Large intestine (tissue), 3 donors: ENCODE measurements at regions not wholly inside any gene's neighbourhood (a gene's known extent, or its start where the extent isn't known, plus 50 kb on each side); places are given as distances from the start of the nearest gene placed in this dataset.

ENCODE experiments used
- DNase-seq, 2 donors: peaks; one replicate each; pipeline versions ENCODE4 v3.0.0 to v3.0.0-alpha.2; 2013
- H3K27ac ChIP-seq: one replicate; pipeline ENCODE4 v1.5.1; 2013; ENCODE audit warnings: low read length
- H3K27me3 ChIP-seq: 2 replicates; pipeline ENCODE4 v1.6.1; 2013; ENCODE audit warnings: low read length; ENCODE audit not compliant: control insufficient read depth, insufficient read depth
- H3K36me3 ChIP-seq: 2 replicates; pipeline ENCODE4 v1.6.1; 2013; ENCODE audit warnings: low read length; ENCODE audit not compliant: control insufficient read depth, insufficient read depth
- H3K4me1 ChIP-seq: one replicate; pipeline ENCODE4 v1.6.1; 2013; ENCODE audit warnings: low read length; ENCODE audit not compliant: control insufficient read depth, insufficient read depth
- H3K4me3 ChIP-seq: one replicate; pipeline ENCODE4 v1.5.1; 2013; ENCODE audit warnings: low read length
- H3K9me3 ChIP-seq: one replicate; pipeline ENCODE4 v1.6.1; 2013; ENCODE audit warnings: mild to moderate bottlenecking, low read depth, low read length, moderate library complexity; ENCODE audit not compliant: control insufficient read depth
- WGBS: methylation state at CpG from one replicate; pipeline ENCODE4 v1.1.5; 2013; ENCODE audit warnings: low lambda C conversion rate; ENCODE audit not compliant: insufficient coverage; 5-methylcytosine and 5-hydroxymethylcytosine counted together

DNA sequence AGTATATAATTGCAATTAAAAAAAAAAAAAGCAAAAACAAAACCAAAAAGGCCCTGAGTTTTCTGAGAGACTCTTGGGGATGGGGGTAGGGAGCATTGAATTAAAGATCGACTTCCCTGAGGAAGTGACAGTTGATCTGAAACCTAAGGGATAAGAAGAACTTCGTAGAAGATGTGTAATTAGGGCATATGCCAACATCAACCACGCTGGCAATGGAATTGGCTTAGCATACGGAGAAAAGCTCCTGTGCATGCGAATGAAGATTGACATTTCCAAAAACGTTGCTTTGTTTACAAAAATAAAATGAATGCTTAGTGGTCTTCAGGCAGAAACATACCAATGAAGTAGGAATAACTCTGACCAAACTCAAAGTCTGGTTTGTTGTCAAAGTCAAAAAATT lies 307.6 kb upstream of the ZNF521 start:
- no peaks in the 10 kb centered on the region for H3K4me1 ChIP-seq
- no peaks in the 10 kb centered on the region for H3K36me3 ChIP-seq
- DNase-seq = no peak
- WGBS = 100% methylated on average over 2 of the region's 6 CpGs
- no peaks in the 10 kb centered on the region for H3K9me3 ChIP-seq
- no peak overlapping the region for H3K4me3 ChIP-seq
- H3K27ac ChIP-seq = no peak overlapping the region
- no peaks in the 10 kb centered on the region for H3K27me3 ChIP-seq

DNA sequence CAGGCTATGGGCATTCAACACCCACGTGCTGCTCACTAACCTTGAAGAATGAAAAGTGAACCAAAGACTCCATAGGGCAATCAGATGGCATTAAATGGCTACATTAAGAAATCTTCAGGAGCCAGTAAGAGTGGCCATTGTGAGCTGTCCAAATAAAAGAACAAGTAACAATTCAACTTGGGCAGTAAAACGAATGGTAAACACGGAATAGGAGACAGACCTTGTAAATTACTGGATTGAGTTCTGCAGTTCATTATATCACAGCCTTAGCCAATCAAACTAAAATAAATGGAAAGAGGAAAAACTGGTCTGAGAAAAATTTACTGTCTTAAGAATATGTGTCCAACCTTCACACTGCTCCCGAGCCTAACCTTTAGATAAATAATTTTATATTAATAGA lies 306.5 kb upstream of the ZNF521 start:
- Histone ChIP-seq H3K36me3 (no peaks in the 10 kb centered on the region), H3K4me1 (no peaks in the 10 kb centered on the region), H3K4me3 (no peak overlapping the region), H3K9me3 (no peaks in the 10 kb centered on the region), H3K27ac (no peak overlapping the region), H3K27me3 (no peaks in the 10 kb centered on the region)
- 29% methylated on average over 2 of the region's 4 CpGs for WGBS
- no peak for DNase-seq

DNA sequence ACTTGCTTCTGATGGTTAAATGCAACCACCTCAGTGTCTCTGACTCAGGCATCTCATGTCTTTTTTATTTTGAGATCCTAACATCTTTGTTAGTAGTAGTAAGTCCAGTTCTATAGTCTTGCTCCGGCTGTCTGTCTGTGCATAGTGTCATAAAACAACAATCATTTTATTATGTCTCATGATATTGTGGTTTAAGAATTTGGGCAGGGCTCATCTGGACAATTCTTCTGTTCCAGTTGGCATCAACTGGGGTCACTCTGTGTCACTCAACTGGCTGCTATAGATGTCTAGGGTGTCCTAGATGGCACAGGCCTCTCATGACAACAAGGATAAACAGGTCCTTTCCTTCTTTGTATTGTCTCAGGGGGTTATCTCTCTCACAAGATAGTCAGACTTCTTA lies 299.6 kb upstream of the ZNF521 start:
- no peaks in the 10 kb centered on the region for H3K36me3 ChIP-seq
- no peak overlapping the region for H3K27ac ChIP-seq
- DNase-seq = no peak
- H3K4me1 ChIP-seq = no peaks in the 10 kb centered on the region
- H3K27me3 ChIP-seq = no peaks in the 10 kb centered on the region
- no peak overlapping the region for H3K4me3 ChIP-seq
- H3K9me3 ChIP-seq = no peaks in the 10 kb centered on the region
- no CpG with 5 or more reads among the region's 1 CpG for WGBS

DNA sequence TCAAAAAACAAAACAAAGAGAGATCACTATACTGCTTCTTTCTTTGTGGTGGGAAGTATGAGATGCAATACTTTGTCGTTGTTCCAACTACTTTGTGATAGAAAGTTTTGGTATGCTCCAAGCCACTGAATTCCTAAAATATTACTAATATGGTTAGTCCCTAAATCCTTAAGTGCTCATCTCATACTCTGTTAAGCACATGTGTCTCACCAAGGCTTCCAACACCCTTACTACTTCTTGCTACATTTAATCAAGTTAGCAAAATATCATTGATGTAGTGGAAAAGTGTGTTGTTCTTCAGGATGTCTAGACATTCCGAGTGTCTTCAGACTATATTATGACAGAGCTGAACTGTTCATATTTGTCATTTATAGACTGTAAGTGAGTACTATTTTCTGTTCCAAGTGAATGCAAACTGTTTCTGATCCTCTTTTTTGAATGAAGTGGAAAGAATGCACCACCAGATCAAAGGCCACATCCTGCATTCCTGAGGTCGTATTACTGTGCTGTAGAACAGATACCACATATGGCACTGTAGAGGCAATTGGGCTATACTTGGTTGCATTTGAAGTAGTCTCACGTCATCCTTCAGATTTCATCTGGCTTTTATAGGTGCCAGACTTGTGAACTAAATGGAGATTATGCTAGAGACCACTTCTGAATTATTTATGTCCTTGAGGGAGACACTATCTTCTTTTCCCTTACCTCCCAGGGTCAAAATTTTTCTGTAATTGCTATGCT lies 298.4 kb upstream of the ZNF521 start:
- H3K36me3 ChIP-seq = no peaks in the 10 kb centered on the region
- WGBS = no CpG with 5 or more reads among the region's 4 CpGs
- no peaks in the 10 kb centered on the region for H3K9me3 ChIP-seq
- H3K27me3 ChIP-seq = no peaks in the 10 kb centered on the region
- no peak overlapping the region for H3K4me3 ChIP-seq
- H3K4me1 ChIP-seq = no peaks in the 10 kb centered on the region
- no peak for DNase-seq
- H3K27ac ChIP-seq = no peak overlapping the region

DNA sequence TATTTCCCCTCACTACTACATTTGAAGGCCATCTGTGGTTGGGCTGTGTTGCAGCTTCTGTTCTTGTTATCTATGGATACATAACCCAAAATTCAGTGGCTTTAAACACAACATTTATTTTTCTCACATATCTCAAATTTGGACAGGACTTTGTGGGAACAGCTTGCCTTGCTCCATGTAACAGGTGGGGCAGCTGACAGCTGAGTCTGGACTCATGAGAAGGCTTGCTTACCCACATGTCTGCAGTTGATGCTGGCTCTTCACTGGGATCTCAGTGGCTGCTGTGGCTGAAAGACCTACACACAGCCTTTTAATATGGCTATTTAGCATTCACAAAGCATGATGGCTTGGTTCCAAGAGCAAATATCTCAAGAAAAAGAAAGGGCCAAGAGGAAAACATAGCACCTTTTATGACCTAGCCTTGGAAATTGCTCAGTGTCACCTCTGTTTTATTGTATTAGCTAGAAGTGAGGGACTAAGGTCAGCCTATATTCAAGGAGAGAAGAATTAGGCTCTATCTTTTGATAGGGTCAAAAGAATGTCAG lies 296.8 kb upstream of the ZNF521 start:
- DNase-seq = no peak
- H3K4me3 ChIP-seq = no peak overlapping the region
- H3K9me3 ChIP-seq = no peaks in the 10 kb centered on the region
- no peaks in the 10 kb centered on the region for H3K4me1 ChIP-seq
- no peaks in the 10 kb centered on the region for H3K36me3 ChIP-seq
- H3K27me3 ChIP-seq = no peaks in the 10 kb centered on the region
- H3K27ac ChIP-seq = no peak overlapping the region

DNA sequence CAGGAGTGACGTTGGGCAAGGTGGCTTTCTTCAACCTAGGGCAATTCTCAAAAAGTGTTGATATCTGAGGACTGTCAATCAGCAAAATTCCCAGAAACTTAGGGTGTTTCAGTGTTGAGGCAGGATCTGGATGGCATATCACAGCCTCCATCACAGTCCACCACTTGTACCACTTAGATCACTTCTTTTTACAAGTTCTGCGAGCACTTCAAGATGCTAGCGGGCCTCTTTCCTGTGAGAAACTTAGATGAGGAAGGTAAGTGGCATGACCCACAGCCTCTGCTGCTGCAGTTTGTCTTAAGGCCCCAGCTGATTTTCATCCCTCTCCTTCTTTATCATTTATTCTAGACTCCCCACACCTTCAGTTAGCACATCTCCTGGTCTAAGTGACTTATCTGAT lies 295.4 kb upstream of the ZNF521 start:
- Histone ChIP-seq H3K27ac (no peak overlapping the region), H3K9me3 (no peaks in the 10 kb centered on the region), H3K4me1 (no peaks in the 10 kb centered on the region), H3K36me3 (no peaks in the 10 kb centered on the region), H3K4me3 (no peak overlapping the region), H3K27me3 (no peaks in the 10 kb centered on the region)
- WGBS = no CpG with 5 or more reads among the region's 3 CpGs
- no peak for DNase-seq

DNA sequence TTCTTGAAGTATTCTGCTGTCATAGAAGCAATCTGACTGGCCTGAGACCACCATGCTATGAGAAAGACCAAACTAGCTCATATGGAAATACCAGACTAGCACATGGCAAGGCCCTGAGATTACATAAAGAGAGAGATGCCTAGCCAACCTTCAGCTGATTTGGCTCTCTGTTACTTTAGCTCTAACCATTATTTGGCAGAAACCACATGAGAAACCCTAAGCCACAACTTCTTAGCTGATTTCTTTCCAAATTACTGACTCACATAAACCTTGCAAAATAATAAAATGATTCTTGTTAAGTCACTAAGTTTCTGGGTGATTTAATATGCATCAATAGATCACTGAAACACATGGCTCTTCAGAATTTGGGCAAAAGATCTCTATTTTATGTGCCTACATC lies 295.0 kb upstream of the ZNF521 start:
- no peak overlapping the region for H3K4me3 ChIP-seq
- no peaks in the 10 kb centered on the region for H3K4me1 ChIP-seq
- no peak for DNase-seq
- H3K27me3 ChIP-seq = no peaks in the 10 kb centered on the region
- no peaks in the 10 kb centered on the region for H3K36me3 ChIP-seq
- no peaks in the 10 kb centered on the region for H3K9me3 ChIP-seq
- no peak overlapping the region for H3K27ac ChIP-seq

DNA sequence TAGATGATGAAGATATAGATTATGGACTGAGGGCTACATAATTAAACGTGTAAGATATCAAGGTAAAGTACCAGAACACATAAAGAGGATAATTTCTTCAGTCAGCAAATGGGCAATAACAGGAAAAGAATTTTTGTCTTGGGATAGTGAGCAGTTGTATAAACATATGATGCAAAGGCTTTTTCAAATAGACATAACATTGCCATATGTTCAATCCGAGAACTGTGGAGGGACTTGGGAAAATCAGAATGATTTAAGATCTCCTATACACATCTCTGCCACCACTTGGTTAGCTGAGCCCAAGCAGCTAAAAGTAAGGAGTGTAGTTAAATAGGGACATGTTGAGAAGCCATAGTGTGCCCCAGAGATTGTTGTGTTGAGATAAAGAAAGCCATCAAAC lies 287.6 kb upstream of the ZNF521 start:
- Histone ChIP-seq H3K27ac (no peak overlapping the region), H3K4me1 (no peaks in the 10 kb centered on the region), H3K9me3 (no peaks in the 10 kb centered on the region), H3K4me3 (no peak overlapping the region), H3K36me3 (no peaks in the 10 kb centered on the region), H3K27me3 (no peaks in the 10 kb centered on the region)
- DNase-seq = no peak
- 71% methylated on average over 1 of the region's 2 CpGs for WGBS

DNA sequence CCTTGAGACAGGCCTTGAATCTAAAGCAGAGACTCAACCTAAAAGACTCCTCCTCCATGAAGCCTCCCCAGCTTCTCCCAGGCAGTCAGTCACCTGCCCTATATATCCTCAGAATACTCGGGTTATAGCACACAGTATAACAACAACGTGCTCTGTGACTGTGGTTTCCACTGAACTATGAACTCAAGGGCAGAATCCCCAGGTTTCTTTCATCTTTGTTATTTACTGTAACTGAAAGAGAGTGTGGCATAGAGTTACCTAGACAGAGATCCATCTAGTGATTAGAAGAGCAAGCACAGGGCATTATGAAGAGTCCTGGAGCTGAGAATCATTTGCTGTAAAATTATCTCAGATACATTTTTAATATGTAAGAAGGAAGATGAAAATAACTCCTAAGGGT lies 281.6 kb upstream of the ZNF521 start:
- H3K9me3 ChIP-seq = no peaks in the 10 kb centered on the region
- H3K4me3 ChIP-seq = no peak overlapping the region
- H3K4me1 ChIP-seq = no peaks in the 10 kb centered on the region
- 60% methylated on average over 1 of the region's 2 CpGs for WGBS
- no peak for DNase-seq
- no peaks in the 10 kb centered on the region for H3K36me3 ChIP-seq
- H3K27ac ChIP-seq = no peak overlapping the region
- no peaks in the 10 kb centered on the region for H3K27me3 ChIP-seq

DNA sequence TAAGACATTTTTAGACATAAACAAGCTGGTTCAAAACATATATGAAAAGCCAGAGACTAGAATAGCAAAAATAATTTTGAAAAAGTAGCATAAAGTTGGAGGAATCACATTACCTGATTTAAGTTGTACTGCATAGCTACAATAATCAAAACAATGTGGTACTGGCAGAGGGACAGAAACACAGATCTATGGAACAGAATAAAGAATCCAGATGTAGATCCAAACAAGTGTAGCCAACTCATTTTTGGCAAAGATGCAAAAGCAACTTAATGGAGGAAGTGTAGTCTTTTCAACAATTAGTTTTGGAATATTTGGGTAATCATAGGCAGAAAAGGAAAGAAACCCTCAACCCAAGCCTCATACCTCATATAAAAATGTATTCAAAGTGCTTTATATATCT lies 278.7 kb upstream of the ZNF521 start:
- H3K27ac ChIP-seq = no peak overlapping the region
- peaks cover 10% of the 10 kb centered on the region for H3K9me3 ChIP-seq
- no peaks in the 10 kb centered on the region for H3K27me3 ChIP-seq
- DNase-seq = no peak
- no peaks in the 10 kb centered on the region for H3K36me3 ChIP-seq
- no peak overlapping the region for H3K4me3 ChIP-seq
- no peaks in the 10 kb centered on the region for H3K4me1 ChIP-seq

DNA sequence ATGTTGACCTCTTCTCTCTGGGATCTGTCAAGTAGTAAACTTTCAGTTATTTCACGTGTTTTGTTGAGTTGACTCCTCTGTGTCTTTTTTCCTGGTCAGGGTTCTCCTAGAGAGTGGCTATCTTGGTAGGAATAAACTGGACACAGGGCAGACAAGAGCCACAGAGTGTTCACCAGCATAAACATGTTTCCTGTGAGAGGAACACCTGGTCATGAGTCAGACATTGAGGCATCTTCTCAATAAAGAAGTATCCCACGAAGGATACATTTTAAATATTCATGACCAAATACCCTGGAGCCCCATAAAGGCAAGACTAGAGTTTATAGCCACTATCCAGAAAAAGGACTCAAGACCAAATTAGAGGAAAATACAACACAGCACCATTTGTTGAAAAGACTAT lies 269.7 kb upstream of the ZNF521 start:
- Histone ChIP-seq H3K27me3 (no peaks in the 10 kb centered on the region), H3K36me3 (no peaks in the 10 kb centered on the region), H3K4me3 (no peak overlapping the region), H3K9me3 (peaks cover 5% of the 10 kb centered on the region), H3K27ac (no peak overlapping the region), H3K4me1 (no peaks in the 10 kb centered on the region)
- 60% methylated on average over 1 of the region's 2 CpGs for WGBS
- DNase-seq = no peak
